ENCODE measurements at regions not wholly inside any gene's neighbourhood (a gene's known extent, or its start where the extent isn't known, plus 50 kb on each side); places are given as distances from the start of the nearest gene placed in this dataset.

DNA sequence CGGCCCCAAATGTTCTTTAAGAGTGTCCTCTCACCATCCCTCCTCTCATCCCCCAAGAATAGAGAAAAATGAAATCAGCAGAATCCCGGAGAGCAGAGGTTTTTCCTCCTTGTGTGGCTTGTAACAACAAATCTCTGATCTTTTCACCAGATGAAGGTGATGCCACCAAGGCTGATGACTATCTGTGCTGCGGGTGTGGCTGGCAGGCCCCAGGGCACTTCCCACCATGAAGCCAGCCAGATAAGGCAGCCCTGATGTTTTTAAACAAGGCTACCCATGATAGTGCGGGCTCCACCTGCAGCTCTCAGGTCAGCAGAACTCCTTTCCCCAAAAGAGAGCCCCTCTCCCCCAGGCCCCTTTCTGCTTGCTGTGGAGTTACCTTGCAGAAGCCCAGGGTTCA lies 58.0 kb upstream of the PARP11 start:
- TF ChIP-seq, protein P1, sequence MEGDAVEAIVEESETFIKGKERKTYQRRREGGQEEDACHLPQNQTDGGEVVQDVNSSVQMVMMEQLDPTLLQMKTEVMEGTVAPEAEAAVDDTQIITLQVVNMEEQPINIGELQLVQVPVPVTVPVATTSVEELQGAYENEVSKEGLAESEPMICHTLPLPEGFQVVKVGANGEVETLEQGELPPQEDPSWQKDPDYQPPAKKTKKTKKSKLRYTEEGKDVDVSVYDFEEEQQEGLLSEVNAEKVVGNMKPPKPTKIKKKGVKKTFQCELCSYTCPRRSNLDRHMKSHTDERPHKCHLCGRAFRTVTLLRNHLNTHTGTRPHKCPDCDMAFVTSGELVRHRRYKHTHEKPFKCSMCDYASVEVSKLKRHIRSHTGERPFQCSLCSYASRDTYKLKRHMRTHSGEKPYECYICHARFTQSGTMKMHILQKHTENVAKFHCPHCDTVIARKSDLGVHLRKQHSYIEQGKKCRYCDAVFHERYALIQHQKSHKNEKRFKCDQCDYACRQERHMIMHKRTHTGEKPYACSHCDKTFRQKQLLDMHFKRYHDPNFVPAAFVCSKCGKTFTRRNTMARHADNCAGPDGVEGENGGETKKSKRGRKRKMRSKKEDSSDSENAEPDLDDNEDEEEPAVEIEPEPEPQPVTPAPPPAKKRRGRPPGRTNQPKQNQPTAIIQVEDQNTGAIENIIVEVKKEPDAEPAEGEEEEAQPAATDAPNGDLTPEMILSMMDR (IDR thresholded peaks at IDR 0.05): no peak
- TF ChIP-seq POLR2AphosphoS5 (IDR thresholded peaks at IDR 0.05; ENCODE audit: low read depth, low read length) (no peak), SIN3A (IDR thresholded peaks at IDR 0.05; ENCODE audit: borderline replicate concordance, insufficient read depth, low read depth, low read length) (no peak), TCF7L2 (IDR thresholded peaks at IDR 0.05; ENCODE audit: low read depth, low read length) (no peak)
